ENCODE measurements at regions not wholly inside any gene's neighbourhood (a gene's known extent, or its start where the extent isn't known, plus 50 kb on each side); places are given as distances from the start of the nearest gene placed in this dataset.

DNA sequence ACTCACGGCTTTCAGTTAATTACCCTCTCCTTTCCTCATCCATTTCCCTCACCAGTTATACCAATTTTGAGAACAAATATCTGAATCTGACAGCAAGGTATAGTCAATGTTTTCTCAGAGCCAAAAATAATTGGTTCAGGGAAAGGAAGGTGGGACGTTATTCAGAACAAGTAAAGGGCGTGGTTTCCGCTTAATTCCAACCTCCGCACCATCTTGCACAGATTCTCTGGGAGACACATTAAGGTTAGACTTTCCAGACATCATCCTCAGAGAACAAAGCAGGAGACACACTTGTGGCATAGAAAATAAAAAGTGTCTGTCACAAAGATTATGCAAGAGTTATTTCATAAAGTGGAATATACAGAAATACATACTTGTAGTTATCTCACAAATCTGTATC lies 441.2 kb downstream of the IRX1 start:
- TF ChIP-seq POLR2A (IDR thresholded peaks at IDR 0.05): no peak
- TF ChIP-seq, protein P1, sequence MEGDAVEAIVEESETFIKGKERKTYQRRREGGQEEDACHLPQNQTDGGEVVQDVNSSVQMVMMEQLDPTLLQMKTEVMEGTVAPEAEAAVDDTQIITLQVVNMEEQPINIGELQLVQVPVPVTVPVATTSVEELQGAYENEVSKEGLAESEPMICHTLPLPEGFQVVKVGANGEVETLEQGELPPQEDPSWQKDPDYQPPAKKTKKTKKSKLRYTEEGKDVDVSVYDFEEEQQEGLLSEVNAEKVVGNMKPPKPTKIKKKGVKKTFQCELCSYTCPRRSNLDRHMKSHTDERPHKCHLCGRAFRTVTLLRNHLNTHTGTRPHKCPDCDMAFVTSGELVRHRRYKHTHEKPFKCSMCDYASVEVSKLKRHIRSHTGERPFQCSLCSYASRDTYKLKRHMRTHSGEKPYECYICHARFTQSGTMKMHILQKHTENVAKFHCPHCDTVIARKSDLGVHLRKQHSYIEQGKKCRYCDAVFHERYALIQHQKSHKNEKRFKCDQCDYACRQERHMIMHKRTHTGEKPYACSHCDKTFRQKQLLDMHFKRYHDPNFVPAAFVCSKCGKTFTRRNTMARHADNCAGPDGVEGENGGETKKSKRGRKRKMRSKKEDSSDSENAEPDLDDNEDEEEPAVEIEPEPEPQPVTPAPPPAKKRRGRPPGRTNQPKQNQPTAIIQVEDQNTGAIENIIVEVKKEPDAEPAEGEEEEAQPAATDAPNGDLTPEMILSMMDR (IDR thresholded peaks at IDR 0.05): no peak
- H3K27me3 ChIP-seq: no peaks in the 10 kb centered on the region
- no peaks in the 10 kb centered on the region for H3K36me3 ChIP-seq
- H3K4me3 ChIP-seq: no peak overlapping the region
- H3K27ac ChIP-seq: no peak overlapping the region
- H3K9me3 ChIP-seq: no peaks in the 10 kb centered on the region
- no peaks in the 10 kb centered on the region for H3K4me1 ChIP-seq
- no peak for DNase-seq

DNA sequence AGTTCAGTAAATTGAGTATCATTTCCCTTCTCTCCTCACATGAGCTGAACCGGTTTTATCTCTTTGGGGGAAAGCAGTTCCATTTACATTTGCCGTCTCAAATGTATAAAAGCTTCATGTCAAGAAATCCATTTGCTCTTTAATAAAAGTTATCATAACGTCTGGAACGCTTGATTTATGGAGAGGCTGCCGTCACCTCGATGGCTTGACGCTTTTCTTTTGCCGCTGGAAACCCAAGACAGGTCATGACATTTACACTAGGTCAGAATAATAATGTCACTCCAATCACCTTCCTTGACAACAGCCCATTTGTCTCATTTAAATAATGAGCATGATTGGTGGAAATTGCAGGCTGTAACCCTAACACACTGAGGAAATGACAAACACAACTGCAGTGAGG lies 443.4 kb downstream of the IRX1 start:
- Histone ChIP-seq H3K4me3 (no peak overlapping the region), H3K4me1 (no peaks in the 10 kb centered on the region), H3K36me3 (no peaks in the 10 kb centered on the region), H3K27ac (no peak overlapping the region), H3K9me3 (no peaks in the 10 kb centered on the region), H3K27me3 (no peaks in the 10 kb centered on the region)
- DNase-seq: no peak
- TF ChIP-seq, protein P1 (IDR thresholded peaks at IDR 0.05): no peak
- no peak for TF ChIP-seq POLR2A (IDR thresholded peaks at IDR 0.05)

DNA sequence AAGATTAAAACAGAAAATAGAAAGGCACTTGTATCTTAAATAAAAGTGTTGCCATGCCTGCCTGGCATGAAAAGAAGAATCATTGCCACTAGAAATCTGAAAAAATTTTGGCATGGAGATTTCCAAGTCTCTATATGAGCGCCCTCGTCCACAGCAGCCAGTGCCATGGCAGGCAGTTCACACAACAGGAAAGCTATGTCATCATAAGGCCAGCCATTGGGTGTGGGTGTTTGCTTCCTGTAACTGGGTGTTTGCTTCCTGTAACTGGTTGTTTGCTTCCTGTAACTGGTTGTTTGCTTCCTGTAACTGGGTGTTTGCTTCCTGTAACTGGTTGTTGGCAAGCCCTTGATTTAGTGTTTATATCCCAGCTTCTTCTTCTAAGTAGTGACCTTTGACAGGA lies 446.7 kb downstream of the IRX1 start:
- H3K36me3 ChIP-seq: no peaks in the 10 kb centered on the region
- no peak for TF ChIP-seq POLR2A (IDR thresholded peaks at IDR 0.05)
- TF ChIP-seq, protein P1 (IDR thresholded peaks at IDR 0.05): no peak
- DNase-seq: no peak
- H3K4me3 ChIP-seq: no peak overlapping the region
- H3K27me3 ChIP-seq: no peaks in the 10 kb centered on the region
- H3K9me3 ChIP-seq: no peaks in the 10 kb centered on the region
- H3K27ac ChIP-seq: no peak overlapping the region
- H3K4me1 ChIP-seq: no peaks in the 10 kb centered on the region

DNA sequence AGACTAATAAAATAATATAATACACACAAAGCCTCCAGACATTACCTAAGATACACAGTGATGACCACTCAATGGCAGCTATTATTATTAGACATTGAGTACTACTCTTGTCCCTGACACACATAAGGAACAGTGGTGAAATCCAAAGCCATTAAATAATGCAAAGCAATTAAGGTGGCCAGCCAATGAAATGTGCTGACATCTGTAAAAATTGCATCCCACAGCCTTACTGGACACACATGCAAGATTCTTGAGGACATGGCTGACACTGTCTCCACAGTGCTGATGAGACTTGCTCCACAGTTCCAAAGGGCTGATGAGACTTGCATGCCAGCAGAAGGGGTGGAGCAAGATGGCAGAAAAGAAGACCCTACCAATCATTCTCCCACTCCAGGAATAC lies 447.5 kb downstream of the IRX1 start:
- no peak overlapping the region for H3K4me3 ChIP-seq
- TF ChIP-seq, protein P1 (IDR thresholded peaks at IDR 0.05): no peak
- TF ChIP-seq POLR2A (IDR thresholded peaks at IDR 0.05): no peak
- H3K4me1 ChIP-seq: no peaks in the 10 kb centered on the region
- H3K27ac ChIP-seq: no peak overlapping the region
- no peak for DNase-seq
- no peaks in the 10 kb centered on the region for H3K9me3 ChIP-seq
- no peaks in the 10 kb centered on the region for H3K27me3 ChIP-seq
- no peaks in the 10 kb centered on the region for H3K36me3 ChIP-seq

DNA sequence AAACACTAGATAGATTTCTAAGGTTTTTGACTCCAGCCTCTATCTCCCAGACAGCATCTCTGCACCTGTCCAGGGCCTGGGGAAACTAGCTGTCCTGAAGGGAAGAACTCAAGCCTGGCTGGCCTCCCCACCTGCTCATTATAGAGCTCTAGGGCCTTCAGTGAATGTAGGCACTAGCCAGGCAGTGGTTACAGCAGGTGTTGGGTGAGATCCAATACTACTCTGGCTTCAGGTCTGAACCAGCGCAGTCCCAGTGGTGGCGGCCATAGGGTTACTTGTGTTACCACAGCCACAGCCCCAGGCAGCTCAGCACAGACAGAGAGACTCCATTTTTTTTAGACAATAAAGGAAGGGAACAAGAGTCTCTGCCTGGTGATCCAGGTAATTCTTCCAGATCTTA lies 449.2 kb downstream of the IRX1 start:
- Histone ChIP-seq H3K27ac (no peak overlapping the region), H3K4me1 (no peaks in the 10 kb centered on the region), H3K9me3 (no peaks in the 10 kb centered on the region), H3K4me3 (no peak overlapping the region), H3K27me3 (no peaks in the 10 kb centered on the region), H3K36me3 (no peaks in the 10 kb centered on the region)
- no peak for TF ChIP-seq POLR2A (IDR thresholded peaks at IDR 0.05)
- TF ChIP-seq, protein P1 (IDR thresholded peaks at IDR 0.05): no peak
- no peak for DNase-seq

DNA sequence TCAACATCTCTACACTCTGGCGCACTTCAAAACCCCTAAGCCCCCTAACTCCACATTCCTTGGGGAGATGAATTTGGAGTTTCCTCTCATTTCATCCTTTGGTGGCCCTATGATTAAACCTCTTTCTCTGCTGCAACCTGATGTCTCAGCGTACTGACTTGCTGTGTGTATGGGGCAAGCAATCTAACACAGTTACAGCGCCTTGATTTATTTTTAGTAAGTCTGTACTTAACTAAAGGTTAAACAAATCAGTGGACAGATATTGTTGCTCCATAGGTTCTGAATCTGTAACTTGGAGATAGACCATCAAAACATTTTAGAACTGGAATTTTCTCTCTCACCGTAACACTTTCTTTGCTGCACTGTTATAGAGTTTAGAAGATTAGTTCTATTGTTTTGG lies 452.8 kb downstream of the IRX1 start:
- no peak for DNase-seq
- Histone ChIP-seq H3K4me1 (no peaks in the 10 kb centered on the region), H3K4me3 (no peak overlapping the region), H3K9me3 (no peaks in the 10 kb centered on the region), H3K27ac (no peak overlapping the region), H3K27me3 (no peaks in the 10 kb centered on the region), H3K36me3 (no peaks in the 10 kb centered on the region)
- TF ChIP-seq, protein P1 (IDR thresholded peaks at IDR 0.05): no peak
- TF ChIP-seq POLR2A (IDR thresholded peaks at IDR 0.05): no peak

Measured in Peyer's patch (tissue), 4 donors.